Lower leg skin (tissue), 4 donors: ENCODE measurements at regions not wholly inside any gene's neighbourhood (a gene's known extent, or its start where the extent isn't known, plus 50 kb on each side); places are given as distances from the start of the nearest gene placed in this dataset.

Experiments used
- DNase-seq, 2 donors: peaks; one replicate each; pipeline ENCODE4 v3.0.0-alpha.2; 2019; ENCODE audit warnings: low spot score in 2 of 2
- H3K4me3 ChIP-seq: fragments of 200-600 bp; sonication (generic); 2 replicates; pipeline ENCODE4 v1.5.1; 2017; ENCODE audit warnings: mild to moderate bottlenecking, low read depth; ENCODE audit not compliant: poor library complexity, severe bottlenecking
- POLR2A ChIP-seq, 2 donors: fragments of 450-650 bp; IDR thresholded peaks; one replicate each; pipeline ENCODE4 v1.6.1; 2016 to 2017; ENCODE audit warnings: antibody characterized with exemption in 2 of 2, mild to moderate bottlenecking in 1 of 2, moderate library complexity in 1 of 2
- WGBS, 2 donors: methylation state at CpG; one replicate each; pipeline ENCODE4 v1.1.5; 2018; 5-methylcytosine and 5-hydroxymethylcytosine counted together
- intact Hi-C: fragments of 100-400 bp; cut with DNase I; formaldehyde crosslinking; loops from one replicate; pipeline ENCODE4 v1.15.0; 2023; ENCODE audit warnings: low total_unique reads
- TF ChIP-seq, protein P1 (sequence below), 3 donors: fragments of 450-650 bp; IDR thresholded peaks; one replicate each; pipeline ENCODE4 v1.5.1; 2016; ENCODE audit warnings: antibody characterized with exemption in 3 of 3, mild to moderate bottlenecking in 3 of 3, moderate library complexity in 2 of 3

DNA sequence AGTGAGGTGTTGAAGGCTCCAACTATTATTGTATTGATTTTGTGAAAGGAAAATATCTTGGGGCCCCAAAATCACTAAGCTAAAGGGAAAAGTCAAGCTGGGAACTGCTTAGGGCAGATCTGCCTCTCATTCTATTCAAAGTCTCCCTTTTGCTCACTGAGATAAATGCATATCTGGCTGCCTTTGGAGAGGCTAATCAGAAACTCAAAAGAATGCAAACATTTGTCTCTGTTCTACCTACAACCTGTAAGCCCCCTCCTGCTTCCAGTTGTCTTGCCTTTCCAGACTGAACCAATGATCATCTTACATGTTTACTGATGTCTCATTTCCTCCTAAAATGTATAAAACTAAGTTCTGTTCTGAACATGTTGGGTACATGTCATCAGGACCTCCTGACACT is 125.9 kb downstream of the HTR1B start:
- TF ChIP-seq, protein P1, sequence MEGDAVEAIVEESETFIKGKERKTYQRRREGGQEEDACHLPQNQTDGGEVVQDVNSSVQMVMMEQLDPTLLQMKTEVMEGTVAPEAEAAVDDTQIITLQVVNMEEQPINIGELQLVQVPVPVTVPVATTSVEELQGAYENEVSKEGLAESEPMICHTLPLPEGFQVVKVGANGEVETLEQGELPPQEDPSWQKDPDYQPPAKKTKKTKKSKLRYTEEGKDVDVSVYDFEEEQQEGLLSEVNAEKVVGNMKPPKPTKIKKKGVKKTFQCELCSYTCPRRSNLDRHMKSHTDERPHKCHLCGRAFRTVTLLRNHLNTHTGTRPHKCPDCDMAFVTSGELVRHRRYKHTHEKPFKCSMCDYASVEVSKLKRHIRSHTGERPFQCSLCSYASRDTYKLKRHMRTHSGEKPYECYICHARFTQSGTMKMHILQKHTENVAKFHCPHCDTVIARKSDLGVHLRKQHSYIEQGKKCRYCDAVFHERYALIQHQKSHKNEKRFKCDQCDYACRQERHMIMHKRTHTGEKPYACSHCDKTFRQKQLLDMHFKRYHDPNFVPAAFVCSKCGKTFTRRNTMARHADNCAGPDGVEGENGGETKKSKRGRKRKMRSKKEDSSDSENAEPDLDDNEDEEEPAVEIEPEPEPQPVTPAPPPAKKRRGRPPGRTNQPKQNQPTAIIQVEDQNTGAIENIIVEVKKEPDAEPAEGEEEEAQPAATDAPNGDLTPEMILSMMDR (IDR thresholded peaks at IDR 0.05) = no peak
- TF ChIP-seq POLR2A (IDR thresholded peaks at IDR 0.05) = no peak

DNA sequence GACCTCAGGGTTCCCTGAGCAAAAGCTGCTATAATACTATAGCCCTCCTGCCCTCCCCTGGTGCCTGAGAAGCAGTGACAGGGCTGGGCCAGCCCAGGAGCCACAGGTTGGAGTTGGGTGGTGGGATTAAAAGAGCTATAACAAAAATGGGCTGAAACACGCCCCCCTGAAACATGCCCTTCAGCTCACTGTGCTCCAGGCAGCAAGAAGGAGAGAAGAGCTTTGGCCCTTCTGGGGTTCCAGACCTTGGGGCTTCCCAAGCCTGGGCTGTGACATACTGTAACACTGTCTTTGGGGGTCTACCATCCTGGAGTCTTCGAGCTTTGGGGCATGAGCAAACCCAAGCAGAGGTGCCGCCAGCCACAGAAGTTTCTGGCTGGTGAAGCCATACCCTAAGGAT is 129.2 kb downstream of the HTR1B start:
- TF ChIP-seq POLR2A (IDR thresholded peaks at IDR 0.05) = no peak
- TF ChIP-seq, protein P1 (IDR thresholded peaks at IDR 0.05) = no peak
- no peak overlapping the region for H3K4me3 ChIP-seq
- intact Hi-C loops = no loop called here
- WGBS, 2 donors = 89 to 98% methylated on average over 3 of the region's 3 CpGs
- DNase-seq = no peak

More for the DNA sequence above, 125.9 kb downstream of the HTR1B start:
- DNase-seq = no peak
- intact Hi-C loops = no loop called here
- H3K4me3 ChIP-seq = no peak overlapping the region

DNA sequence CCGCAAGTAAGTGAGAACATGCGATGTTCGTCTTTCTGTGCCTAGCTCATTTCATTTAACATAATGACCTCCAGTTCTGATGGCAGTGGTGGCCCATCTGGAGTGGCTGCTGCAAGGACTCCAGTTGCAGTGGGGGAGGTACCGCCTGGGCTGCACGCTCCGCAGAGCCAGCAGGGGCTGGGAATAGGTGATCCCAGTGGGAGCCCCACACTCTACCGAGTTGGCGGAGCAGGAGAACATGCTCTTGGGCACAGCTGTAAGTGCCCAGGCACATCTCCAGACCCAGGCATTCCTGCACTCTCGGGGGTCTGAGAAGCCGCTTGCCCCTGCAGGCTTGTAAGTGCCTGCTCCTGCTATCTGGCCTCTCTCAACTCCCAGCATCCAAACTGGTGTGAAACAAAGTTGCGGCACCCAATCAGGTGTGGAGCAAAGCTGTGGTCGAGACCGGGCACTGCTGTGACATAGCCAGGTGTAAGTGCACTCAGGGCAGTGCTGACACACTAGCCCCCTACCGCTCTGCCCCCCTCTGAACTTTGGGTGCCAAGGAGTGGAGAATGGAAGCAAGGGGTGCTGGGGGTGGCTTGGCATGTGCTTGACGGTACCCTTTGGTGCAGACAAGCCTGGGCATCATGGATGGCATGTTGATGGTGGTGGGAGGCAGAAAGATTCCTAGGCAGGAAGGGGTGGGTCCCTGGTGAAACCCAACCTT is 130.2 kb downstream of the HTR1B start:
- intact Hi-C loops = no loop called here
- TF ChIP-seq, protein P1 (IDR thresholded peaks at IDR 0.05) = no peak
- no peak for TF ChIP-seq POLR2A (IDR thresholded peaks at IDR 0.05)
- no peak for DNase-seq
- no peak overlapping the region for H3K4me3 ChIP-seq
- WGBS, 2 donors = 98 to 99% methylated on average over 14 to 15 of the region's 15 CpGs

DNA sequence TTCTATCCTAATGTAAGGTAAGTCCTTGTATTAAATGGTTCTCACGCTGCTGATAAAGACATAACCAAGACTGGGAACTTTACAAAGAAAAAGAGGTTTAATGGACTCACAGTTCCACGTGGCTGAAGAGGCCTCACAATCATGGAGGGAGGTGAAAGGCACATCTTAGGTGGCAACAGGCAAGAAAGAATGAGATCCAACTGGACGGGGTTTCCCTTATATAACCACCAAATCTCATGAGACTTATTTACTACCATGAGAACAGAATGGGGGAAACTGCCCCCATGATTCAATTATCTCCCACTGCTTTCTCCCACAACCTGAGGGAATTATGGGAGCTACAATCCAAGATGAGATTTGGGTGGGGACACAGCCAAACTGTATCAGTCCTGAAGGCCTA is 136.6 kb downstream of the HTR1B start:
- intact Hi-C loops = no loop called here
- WGBS, 2 donors = 87 to 89% methylated on average over 3 of the region's 3 CpGs
- no peak for DNase-seq
- TF ChIP-seq POLR2A (IDR thresholded peaks at IDR 0.05) = no peak
- TF ChIP-seq, protein P1 (IDR thresholded peaks at IDR 0.05) = no peak
- no peak overlapping the region for H3K4me3 ChIP-seq

DNA sequence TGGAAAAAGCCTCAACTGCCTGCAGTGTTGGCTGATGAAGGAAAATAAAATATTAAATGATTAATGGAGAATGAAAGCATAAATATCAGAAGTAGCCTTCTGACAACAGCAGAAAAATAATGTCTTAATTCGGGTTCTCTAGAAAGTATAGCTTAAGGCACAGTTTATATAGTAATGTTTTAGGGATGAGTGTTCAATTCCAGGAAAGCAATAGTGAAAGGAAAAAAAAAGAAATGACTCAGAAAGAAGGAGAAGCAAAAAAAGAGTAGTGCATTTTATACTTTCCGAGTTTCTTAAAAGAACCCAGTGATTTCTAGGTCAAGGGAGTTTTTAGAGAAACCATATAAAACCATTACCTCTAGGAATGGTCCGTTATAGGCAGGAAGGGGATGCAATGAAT is 137.3 kb downstream of the HTR1B start:
- H3K4me3 ChIP-seq = no peak overlapping the region
- intact Hi-C loops = no loop called here
- TF ChIP-seq POLR2A (IDR thresholded peaks at IDR 0.05) = no peak
- TF ChIP-seq, protein P1 (IDR thresholded peaks at IDR 0.05) = no peak
- no peak for DNase-seq
- WGBS, 2 donors = 80 to 83% methylated on average over 3 of the region's 3 CpGs

DNA sequence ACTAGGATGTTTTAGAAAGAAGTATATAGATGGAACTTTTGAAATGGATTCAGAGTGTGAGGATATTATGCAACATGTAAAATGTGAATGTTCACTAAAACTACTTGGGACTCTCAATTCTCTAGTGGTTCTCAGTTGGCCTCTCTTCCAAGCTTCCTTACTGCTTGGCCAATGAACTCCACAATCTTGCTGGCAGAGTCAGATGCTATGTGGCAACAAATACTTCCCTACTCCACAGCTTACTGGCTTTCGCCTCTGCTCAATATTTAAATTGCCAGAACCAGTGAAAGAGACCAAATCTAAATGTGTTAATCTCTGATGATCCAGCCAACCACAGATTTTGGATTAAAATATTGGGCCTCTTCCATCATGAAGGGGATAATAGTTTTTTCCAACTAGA is 138.4 kb downstream of the HTR1B start:
- WGBS, 2 donors = 63 to 86% methylated on average over 1 of the region's 1 CpG
- no peak overlapping the region for H3K4me3 ChIP-seq
- intact Hi-C loops = no loop called here
- TF ChIP-seq, protein P1 (IDR thresholded peaks at IDR 0.05) = no peak
- TF ChIP-seq POLR2A (IDR thresholded peaks at IDR 0.05) = no peak
- peak in 1 of 2 donors; percentile 33 for DNase-seq
